Testis (tissue), 2 donors: ENCODE measurements at regions not wholly inside any gene's neighbourhood (a gene's known extent, or its start where the extent isn't known, plus 50 kb on each side); places are given as distances from the start of the nearest gene placed in this dataset.

ENCODE experiments used
- POLR2A ChIP-seq: fragments of 450-650 bp; IDR thresholded peaks from one replicate; pipeline ENCODE4 v1.6.1; 2017; ENCODE audit warnings: antibody characterized with exemption, mild to moderate bottlenecking, moderate library complexity
- TF ChIP-seq, protein P1 (sequence below), 3 experiments: fragments of 450-650 bp in 2 of 3; fragments of 200-600 bp in 1 of 3; sonication (generic) in 1 of 3; IDR thresholded peaks; one replicate each; pipeline ENCODE4 v1.5.1; 2016 to 2019; ENCODE audit warnings: antibody characterized with exemption in 3 of 3, mild to moderate bottlenecking in 2 of 3, moderate library complexity in 1 of 3

DNA sequence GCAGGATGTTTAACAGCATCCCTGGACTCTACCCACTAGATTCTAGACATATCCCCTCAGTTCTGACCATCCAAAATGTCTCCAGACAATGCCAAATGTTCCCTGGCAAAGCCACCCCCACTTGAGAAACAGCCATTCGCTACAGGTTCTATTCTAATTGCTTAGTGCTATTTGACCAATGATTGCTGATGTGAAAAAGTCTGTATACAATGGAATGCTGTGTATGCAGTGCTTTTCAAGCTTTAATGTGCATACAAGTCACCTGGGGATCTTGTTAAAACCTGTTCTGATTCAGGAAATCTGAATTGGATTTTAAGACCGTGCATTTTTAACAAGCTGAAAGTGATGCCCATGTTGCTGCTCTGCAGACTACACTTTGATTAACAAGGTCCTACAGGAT lies 331.8 kb upstream of the KLF12 start:
- TF ChIP-seq, protein P1, sequence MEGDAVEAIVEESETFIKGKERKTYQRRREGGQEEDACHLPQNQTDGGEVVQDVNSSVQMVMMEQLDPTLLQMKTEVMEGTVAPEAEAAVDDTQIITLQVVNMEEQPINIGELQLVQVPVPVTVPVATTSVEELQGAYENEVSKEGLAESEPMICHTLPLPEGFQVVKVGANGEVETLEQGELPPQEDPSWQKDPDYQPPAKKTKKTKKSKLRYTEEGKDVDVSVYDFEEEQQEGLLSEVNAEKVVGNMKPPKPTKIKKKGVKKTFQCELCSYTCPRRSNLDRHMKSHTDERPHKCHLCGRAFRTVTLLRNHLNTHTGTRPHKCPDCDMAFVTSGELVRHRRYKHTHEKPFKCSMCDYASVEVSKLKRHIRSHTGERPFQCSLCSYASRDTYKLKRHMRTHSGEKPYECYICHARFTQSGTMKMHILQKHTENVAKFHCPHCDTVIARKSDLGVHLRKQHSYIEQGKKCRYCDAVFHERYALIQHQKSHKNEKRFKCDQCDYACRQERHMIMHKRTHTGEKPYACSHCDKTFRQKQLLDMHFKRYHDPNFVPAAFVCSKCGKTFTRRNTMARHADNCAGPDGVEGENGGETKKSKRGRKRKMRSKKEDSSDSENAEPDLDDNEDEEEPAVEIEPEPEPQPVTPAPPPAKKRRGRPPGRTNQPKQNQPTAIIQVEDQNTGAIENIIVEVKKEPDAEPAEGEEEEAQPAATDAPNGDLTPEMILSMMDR (IDR thresholded peaks at IDR 0.05) = no peak
- no peak for TF ChIP-seq POLR2A
